ENCODE measurements at regions not wholly inside any gene's neighbourhood (a gene's known extent, or its start where the extent isn't known, plus 50 kb on each side); places are given as distances from the start of the nearest gene placed in this dataset.

DNA sequence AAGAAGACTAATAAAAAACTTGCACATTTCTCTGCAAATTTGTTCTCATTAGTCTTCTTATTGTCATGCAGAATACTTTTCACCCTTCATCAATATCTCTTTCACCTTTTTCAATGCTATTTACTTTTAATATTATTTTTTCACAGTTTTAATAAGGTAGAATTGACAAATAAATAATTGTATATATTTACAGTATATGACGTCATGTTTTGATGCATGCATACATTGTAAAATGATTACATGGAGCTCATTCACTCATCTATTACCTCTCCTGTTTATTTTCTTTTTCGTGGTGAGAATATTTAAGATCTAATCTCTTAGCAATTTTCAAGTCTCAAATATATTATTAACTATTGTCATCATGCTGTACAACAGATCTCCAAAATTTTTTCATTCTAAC, 658.2 kb upstream of the MKI67 start:
- Mint-ChIP-seq H3K9me3 (no peaks in the 10 kb centered on the region), H3K36me3 (no peaks in the 10 kb centered on the region), H3K27ac (no peak overlapping the region)
- ATAC-seq, result no peak
- no peak for DNase-seq (ENCODE audit: low spot score in 2 of 2)

DNA sequence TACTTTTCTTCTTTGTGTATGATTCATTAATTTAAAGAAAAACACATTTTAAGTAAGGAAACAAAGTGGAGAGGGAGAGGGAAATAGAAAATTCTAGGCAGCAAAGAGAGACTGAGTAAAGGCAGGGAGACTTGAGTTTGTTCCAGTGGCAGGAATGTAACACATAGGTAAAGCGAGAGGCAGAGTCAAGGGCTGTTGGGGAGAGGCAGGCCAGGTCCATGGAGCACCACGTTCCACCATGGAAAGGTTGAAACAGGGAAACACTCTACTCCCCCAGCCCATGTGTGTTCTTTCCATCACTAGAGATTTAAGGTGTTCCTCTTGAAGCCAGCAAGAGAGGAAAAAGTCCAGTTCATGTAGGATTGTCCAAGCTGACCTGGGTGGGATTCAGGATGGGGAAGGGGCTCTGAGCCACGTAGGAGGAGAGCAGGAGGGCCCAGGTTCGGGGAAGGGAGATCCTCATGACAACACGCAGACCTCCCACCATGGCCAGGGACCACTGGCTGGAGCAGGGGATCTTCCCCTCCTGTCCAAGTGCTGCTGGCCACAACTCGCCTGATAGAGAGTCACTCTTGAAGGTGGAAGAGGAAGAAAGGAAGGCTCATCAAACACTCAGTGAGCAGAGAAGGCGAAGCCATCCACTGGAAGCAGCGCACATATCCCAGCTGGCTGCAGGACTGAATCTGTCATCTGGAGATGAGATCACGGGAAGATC, 666.4 kb upstream of the MKI67 start:
- peak overlapping the region in 1 of 2 donors; percentile 48 for H3K27ac Mint-ChIP-seq
- no peak for DNase-seq (ENCODE audit: low spot score in 2 of 2)
- no peaks in the 10 kb centered on the region for H3K36me3 Mint-ChIP-seq
- ATAC-seq, result no peak
- H3K9me3 Mint-ChIP-seq, result no peaks in the 10 kb centered on the region

GRCh38 chr10:128793726-128794655, 667.8 kb upstream of the MKI67 start:
- DNase-seq (ENCODE audit: low spot score in 2 of 2) (no peak), ATAC-seq (no peak)
- Mint-ChIP-seq H3K9me3 (peaks cover 3 to 4% of the 10 kb centered on the region in 2 donors), H3K27ac (peak overlapping the region in 1 of 2 donors; percentile 69), H3K36me3 (no peaks in the 10 kb centered on the region)

DNA sequence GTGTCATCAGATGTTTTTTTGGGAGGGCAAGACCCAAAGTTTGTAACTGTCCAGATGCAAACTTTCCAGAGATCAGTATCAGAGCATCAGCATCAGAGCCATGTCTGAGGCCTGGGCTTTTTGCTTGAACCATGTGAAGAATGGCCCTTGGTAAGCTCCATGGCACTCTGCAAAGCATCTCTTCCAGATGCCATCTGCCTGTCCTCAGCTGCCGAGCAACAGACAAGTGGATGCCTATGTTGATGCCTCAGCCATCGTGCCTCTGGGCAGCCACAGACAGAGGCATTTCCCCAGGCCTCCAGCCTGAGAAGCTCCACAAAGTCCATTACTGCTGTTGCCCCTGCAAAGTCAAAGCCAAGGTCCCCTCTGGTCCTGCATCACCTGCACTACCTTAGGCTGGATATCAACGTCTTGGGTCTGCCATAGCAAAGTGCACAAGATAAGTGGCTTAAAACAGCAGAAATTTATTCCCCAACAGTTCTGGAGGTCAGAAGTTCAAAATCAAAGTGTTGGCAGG, 670.2 kb upstream of the MKI67 start:
- ATAC-seq (no peak), DNase-seq (ENCODE audit: low spot score in 2 of 2) (no peak)
- Mint-ChIP-seq H3K36me3 (no peaks in the 10 kb centered on the region), H3K27ac (no peak overlapping the region), H3K9me3 (peaks cover 3 to 4% of the 10 kb centered on the region in 2 donors)

- H3K36me3 Mint-ChIP-seq, result no peaks in the 10 kb centered on the region
- DNase-seq (ENCODE audit: low spot score in 2 of 2) (no peak), ATAC-seq (no peak)
- H3K27ac Mint-ChIP-seq, result no peak overlapping the region
- H3K9me3 Mint-ChIP-seq, result peaks cover 3 to 4% of the 10 kb centered on the region in 2 donors
Observed at GRCh38 chr10:128802062-128802461, 665.0 kb upstream of the MGMT start.

GRCh38 chr10:128803790-128804189, 663.3 kb upstream of the MGMT start:
- Mint-ChIP-seq H3K27ac (no peak overlapping the region), H3K36me3 (no peaks in the 10 kb centered on the region), H3K9me3 (no peaks in the 10 kb centered on the region)
- no peak for ATAC-seq
- DNase-seq (ENCODE audit: low spot score in 2 of 2), result no peak

DNA sequence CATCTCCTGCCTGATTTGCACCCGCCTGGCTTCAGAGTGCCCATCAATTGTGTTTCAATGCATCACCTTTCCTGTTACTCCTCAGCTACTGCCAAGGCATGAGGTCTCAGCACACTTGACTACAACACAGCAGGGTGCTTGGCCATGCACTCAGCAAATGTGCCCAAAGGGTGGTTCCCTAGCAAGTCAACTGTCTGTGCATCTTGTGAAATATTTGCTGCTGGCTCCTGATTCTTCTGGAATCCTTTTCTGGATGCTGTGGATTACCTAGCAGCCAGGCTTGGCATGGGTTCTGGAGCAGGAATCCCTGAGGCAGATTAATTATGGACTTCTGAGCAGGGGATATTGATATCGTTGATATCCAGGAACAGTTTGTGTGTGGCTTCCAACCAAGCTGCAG, 662.6 kb upstream of the MGMT start:
- no peak for DNase-seq (ENCODE audit: low spot score in 2 of 2)
- no peaks in the 10 kb centered on the region for H3K9me3 Mint-ChIP-seq
- no peak overlapping the region for H3K27ac Mint-ChIP-seq
- ATAC-seq, result no peak
- H3K36me3 Mint-ChIP-seq, result no peaks in the 10 kb centered on the region

GRCh38 chr10:128808921-128809440, 658.1 kb upstream of the MGMT start:
- Mint-ChIP-seq H3K36me3 (no peaks in the 10 kb centered on the region), H3K27ac (no peak overlapping the region), H3K9me3 (no peaks in the 10 kb centered on the region)
- peak; percentile 14 to 53 for ATAC-seq
- DNase-seq (ENCODE audit: low spot score in 2 of 2), result no peak

DNA sequence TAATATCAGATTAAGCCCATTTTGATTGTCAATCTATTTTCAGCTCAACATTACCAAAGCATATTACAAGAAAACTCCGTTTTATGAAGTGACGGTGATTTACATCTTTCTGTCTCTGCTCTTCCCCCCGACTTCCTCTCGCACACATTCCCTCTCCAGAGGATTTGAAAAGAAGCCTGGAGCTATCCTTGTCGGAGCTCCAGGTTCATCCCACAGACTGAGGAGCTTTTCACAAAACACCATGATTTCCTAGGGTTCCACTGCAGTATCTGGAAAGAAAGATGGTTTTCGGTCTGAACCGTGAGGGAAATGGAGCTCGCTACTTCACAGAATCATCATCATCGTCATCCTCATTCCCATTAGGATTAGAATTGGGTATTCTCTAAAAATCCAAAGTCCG, 655.5 kb upstream of the MGMT start:
- Mint-ChIP-seq H3K27ac (no peak overlapping the region), H3K9me3 (peaks cover 0 to 7% of the 10 kb centered on the region in 2 donors), H3K36me3 (no peaks in the 10 kb centered on the region)
- no peak for ATAC-seq
- DNase-seq (ENCODE audit: low spot score in 2 of 2), result no peak

DNA sequence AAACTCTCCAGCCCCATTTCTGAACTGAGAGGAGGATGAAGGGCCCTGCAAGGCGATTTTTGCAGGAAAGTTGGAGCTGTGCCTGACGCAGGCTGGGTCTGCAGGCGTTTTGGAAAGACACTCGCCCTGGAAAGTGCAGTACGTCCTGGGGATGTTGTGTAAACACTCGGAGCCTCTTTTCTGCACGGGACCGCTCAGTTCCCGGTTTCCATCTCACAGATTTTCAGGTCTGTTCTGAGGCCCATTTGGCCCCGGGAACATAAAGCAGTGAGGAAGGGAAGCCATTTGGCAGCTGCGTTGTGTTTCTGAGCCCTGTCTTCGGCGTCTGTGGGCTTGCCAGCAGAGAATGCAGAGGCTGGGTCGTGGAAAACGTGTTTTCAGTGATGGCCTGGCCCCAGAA, 655.0 kb upstream of the MGMT start:
- ATAC-seq, result no peak
- Mint-ChIP-seq H3K9me3 (peaks cover 0 to 7% of the 10 kb centered on the region in 2 donors), H3K36me3 (no peaks in the 10 kb centered on the region), H3K27ac (no peak overlapping the region)
- no peak for DNase-seq (ENCODE audit: low spot score in 2 of 2)

DNA sequence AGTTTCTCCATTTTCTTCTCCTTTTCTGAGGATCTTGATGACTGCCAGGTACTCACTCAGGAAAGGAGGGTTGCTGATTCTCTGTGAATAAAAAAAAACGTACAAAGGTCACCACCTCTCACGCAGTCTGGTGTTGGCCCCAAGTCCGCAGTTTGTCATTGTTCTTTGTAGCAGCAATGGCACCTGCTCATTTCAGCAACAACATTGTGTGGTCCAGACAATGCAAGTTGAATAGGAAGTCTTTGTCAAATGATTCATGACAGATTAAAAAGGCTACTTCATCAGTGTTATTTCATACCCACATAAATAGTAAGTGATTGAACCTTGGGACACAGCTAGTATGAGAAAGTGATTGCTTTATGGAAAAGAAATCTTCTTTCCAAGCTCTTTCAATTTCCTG, 653.5 kb upstream of the MGMT start:
- H3K9me3 Mint-ChIP-seq, result peaks cover 0 to 7% of the 10 kb centered on the region in 2 donors
- DNase-seq (ENCODE audit: low spot score in 2 of 2) (no peak), ATAC-seq (no peak)
- no peak overlapping the region for H3K27ac Mint-ChIP-seq
- no peaks in the 10 kb centered on the region for H3K36me3 Mint-ChIP-seq

DNA sequence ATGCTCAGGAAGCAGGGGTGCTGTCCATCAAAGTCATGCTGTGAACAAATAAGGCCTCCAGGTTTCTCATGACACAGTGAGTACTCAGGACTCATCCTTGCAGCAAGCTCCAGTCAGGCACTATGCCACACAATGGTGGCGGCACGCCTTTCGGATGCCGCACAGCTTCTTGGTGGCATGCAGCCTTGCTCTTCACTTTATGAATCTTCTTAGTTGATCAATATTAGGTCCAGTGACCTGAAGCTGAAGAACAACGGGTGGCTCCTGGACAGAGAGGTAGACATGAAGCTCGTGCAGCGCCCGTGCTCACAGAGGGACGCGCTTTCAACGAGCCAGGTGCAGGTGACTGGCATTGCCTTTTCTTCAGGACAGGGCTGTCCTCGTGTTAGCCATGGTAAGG, 653.0 kb upstream of the MGMT start:
- H3K27ac Mint-ChIP-seq, result no peak overlapping the region
- peaks cover 0 to 7% of the 10 kb centered on the region in 2 donors for H3K9me3 Mint-ChIP-seq
- DNase-seq (ENCODE audit: low spot score in 2 of 2) (no peak), ATAC-seq (no peak)
- H3K36me3 Mint-ChIP-seq, result no peaks in the 10 kb centered on the region

DNA sequence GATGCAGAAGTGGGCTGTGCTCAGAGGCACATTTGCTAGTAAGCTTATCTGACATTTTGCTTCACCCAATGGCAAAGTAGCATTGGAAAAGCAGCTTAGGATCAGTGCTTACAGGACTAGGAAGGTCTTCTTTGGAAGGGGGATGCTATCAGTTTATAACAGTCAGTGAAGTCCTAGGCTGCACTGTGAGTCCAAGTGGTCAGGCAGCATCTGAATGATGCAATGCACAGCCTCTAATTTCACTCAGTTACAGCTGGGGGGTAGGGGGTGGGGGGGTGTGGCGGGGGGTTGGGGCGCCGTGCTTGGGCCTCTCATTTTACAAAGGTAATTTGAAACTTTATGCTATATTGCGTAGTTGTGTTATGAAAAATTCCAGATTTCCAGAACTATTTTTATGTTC, 652.3 kb upstream of the MGMT start:
- DNase-seq (ENCODE audit: low spot score in 2 of 2) (no peak), ATAC-seq (no peak)
- Mint-ChIP-seq H3K36me3 (no peaks in the 10 kb centered on the region), H3K27ac (no peak overlapping the region), H3K9me3 (peaks cover 0 to 7% of the 10 kb centered on the region in 2 donors)

GRCh38 chr10:128816726-128817125, 650.3 kb upstream of the MGMT start:
- Mint-ChIP-seq H3K9me3 (peaks cover 0 to 7% of the 10 kb centered on the region in 2 donors), H3K27ac (no peak overlapping the region), H3K36me3 (no peaks in the 10 kb centered on the region)
- ATAC-seq (no peak), DNase-seq (ENCODE audit: low spot score in 2 of 2) (no peak)

DNA sequence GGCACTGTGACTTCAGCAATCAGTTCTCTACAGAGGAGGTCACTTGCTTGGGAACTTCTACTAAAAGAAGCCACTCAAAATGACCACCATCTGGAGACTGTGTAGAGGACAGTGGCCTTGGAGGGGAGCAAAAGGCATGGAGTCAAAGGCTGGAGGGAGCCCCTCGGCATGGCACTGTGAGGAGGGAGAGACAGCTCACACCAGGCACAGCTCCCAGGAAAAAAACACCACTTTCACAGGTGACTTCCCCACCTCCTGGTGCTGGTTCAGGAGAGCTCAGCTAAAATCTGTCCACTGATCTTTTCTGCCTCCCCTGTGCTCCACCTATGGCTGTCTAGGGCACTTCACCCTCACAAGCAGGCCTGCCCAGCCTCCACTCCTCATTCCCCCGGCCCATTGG, 649.4 kb upstream of the MGMT start:
- ATAC-seq (no peak), DNase-seq (ENCODE audit: low spot score in 2 of 2) (no peak)
- H3K9me3 Mint-ChIP-seq, result peaks cover 0 to 7% of the 10 kb centered on the region in 2 donors
- no peaks in the 10 kb centered on the region for H3K36me3 Mint-ChIP-seq
- no peak overlapping the region for H3K27ac Mint-ChIP-seq

- DNase-seq (ENCODE audit: low spot score in 2 of 2), result no peak
- no peak overlapping the region for H3K27ac Mint-ChIP-seq
- peaks cover 0 to 7% of the 10 kb centered on the region in 2 donors for H3K9me3 Mint-ChIP-seq
- H3K36me3 Mint-ChIP-seq, result no peaks in the 10 kb centered on the region
- ATAC-seq, result no peak
Observed at GRCh38 chr10:128820663-128821062, 646.4 kb upstream of the MGMT start.

DNA sequence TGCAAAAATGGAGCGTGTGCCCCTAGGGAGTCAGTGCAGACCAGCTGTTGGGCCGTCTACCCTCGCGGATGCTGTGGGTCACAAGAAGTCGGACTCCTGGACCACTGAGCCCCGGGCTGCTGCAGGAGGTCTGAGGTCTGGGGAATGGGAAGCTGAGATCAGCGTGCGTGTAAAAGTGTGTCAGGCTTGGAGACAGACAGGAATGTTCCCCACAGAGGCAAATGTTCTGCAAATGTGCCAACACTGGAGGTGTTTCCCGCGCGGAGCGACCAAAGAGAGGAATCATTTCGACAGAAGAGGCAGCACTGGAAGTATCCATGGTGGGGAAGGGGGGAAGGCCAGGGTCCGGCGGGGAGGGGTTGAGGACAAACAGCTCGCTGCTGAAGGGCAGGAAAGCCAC, 643.8 kb upstream of the MGMT start:
- H3K9me3 Mint-ChIP-seq, result no peaks in the 10 kb centered on the region
- DNase-seq (ENCODE audit: low spot score in 2 of 2) (no peak), ATAC-seq (no peak)
- H3K36me3 Mint-ChIP-seq, result no peaks in the 10 kb centered on the region
- H3K27ac Mint-ChIP-seq, result no peak overlapping the region

All from activated naive CD4-positive, alpha-beta T cell treated with anti-CD3 and anti-CD28 coated beads, Interleukin-2, amount 50 U/mL, for 72 hours (primary cell).